ENCODE measurements at regions not wholly inside any gene's neighbourhood (a gene's known extent, or its start where the extent isn't known, plus 50 kb on each side); places are given as distances from the start of the nearest gene placed in this dataset.

DNA sequence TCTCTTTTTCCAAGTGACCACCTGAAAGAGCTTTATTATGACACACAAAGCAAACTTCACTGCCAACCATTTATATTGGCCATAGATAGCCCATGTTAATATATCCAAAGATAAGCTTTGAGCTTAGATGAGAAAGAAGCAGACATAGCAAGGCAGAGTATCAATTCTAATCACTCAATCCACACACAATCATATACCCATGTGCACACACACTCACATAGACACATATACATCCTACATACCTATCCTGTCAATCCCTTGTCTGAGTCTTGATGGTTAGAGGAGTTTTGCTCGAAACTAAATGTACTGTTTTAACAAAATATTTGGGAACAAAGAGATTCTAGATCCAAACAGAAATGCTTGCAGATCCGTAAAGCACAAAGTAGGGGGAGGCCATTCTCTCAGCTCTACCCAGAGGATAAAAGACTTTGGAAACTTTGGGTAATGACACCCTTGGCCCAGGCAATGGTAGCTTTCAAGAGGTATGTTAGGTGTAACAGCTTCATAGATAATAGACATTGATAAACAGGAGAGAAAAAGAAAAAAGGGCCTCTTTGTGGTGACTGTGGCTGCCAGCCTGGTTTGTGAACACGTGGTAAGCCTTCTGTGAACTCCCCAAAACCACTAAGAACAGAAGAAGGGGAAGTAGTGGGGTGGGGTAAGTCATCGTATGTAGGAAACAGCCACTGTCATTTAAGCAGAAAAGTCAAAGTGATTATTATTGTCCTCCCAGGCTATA lies 121.6 kb downstream of the TLR4 start:
- TF ChIP-seq TAF1 (IDR thresholded peaks at IDR 0.05; ENCODE audit: borderline replicate concordance, insufficient read depth, low read length) (no peak), FOXP2 (optimal IDR thresholded peaks at IDR 0.05; ENCODE audit: borderline replicate concordance, extremely low read depth, extremely low read length, insufficient read depth) (no peak), POLR2AphosphoS5 (IDR thresholded peaks at IDR 0.05; ENCODE audit: low read depth, low read length) (no peak), SIN3A (IDR thresholded peaks at IDR 0.05; ENCODE audit: borderline replicate concordance, insufficient read depth, low read length) (no peak)
- TF ChIP-seq, protein P1, sequence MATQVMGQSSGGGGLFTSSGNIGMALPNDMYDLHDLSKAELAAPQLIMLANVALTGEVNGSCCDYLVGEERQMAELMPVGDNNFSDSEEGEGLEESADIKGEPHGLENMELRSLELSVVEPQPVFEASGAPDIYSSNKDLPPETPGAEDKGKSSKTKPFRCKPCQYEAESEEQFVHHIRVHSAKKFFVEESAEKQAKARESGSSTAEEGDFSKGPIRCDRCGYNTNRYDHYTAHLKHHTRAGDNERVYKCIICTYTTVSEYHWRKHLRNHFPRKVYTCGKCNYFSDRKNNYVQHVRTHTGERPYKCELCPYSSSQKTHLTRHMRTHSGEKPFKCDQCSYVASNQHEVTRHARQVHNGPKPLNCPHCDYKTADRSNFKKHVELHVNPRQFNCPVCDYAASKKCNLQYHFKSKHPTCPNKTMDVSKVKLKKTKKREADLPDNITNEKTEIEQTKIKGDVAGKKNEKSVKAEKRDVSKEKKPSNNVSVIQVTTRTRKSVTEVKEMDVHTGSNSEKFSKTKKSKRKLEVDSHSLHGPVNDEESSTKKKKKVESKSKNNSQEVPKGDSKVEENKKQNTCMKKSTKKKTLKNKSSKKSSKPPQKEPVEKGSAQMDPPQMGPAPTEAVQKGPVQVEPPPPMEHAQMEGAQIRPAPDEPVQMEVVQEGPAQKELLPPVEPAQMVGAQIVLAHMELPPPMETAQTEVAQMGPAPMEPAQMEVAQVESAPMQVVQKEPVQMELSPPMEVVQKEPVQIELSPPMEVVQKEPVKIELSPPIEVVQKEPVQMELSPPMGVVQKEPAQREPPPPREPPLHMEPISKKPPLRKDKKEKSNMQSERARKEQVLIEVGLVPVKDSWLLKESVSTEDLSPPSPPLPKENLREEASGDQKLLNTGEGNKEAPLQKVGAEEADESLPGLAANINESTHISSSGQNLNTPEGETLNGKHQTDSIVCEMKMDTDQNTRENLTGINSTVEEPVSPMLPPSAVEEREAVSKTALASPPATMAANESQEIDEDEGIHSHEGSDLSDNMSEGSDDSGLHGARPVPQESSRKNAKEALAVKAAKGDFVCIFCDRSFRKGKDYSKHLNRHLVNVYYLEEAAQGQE (IDR thresholded peaks at IDR 0.05; ENCODE audit: insufficient read depth in 1 of 2, low read depth in 2 of 2, low read length in 2 of 2): no peak

DNA sequence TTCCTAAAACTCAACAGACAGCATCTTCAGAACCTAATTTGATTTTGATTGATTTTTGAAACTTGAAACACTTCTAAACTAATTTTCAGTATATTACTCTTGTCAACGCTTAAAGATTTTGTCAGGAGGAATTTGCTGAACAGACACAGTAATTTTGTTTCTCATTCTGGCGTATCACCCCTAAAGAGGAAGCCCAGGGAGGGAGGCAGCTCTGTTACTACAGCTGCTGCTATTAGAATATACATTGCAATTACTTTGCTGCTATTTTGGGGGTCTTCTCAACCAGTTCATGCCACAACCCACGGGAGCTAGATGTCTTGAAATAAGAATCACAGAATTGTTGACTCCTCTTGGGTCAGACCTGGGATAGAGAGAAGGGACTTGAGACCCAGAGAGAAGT lies 122.6 kb downstream of the TLR4 start:
- TF ChIP-seq SIN3A (IDR thresholded peaks at IDR 0.05; ENCODE audit: borderline replicate concordance, insufficient read depth, low read length): no peak
- TF ChIP-seq FOXP2 (optimal IDR thresholded peaks at IDR 0.05; ENCODE audit: borderline replicate concordance, extremely low read depth, extremely low read length, insufficient read depth): no peak
- TF ChIP-seq POLR2AphosphoS5 (IDR thresholded peaks at IDR 0.05; ENCODE audit: low read depth, low read length): no peak
- TF ChIP-seq, protein P1 (IDR thresholded peaks at IDR 0.05; ENCODE audit: insufficient read depth in 1 of 2, low read depth in 2 of 2, low read length in 2 of 2): no peak
- TF ChIP-seq TAF1 (IDR thresholded peaks at IDR 0.05; ENCODE audit: borderline replicate concordance, insufficient read depth, low read length): no peak

DNA sequence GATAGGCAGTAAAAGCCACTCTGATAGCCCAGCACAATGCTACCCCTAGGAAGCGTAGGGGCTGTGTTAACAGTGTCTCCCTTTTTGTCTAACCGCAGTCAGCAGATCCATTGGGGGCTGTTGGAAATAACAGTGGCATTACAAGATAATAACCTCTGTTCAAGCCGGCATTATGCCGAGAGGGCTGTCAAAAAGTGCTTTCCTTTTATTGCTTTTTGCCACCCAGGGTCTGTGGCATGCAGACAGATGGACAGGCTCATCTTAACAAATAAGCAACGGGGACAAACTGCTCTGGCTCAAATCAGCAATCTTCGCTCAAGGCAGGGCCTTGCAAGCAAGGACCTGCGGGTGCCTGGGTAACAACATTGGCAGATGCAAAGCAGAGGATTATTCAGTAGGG lies 123.3 kb downstream of the TLR4 start:
- TF ChIP-seq, protein P1 (IDR thresholded peaks at IDR 0.05; ENCODE audit: insufficient read depth in 1 of 2, low read depth in 2 of 2, low read length in 2 of 2): no peak
- TF ChIP-seq FOXP2 (optimal IDR thresholded peaks at IDR 0.05; ENCODE audit: borderline replicate concordance, extremely low read depth, extremely low read length, insufficient read depth) (no peak), POLR2AphosphoS5 (IDR thresholded peaks at IDR 0.05; ENCODE audit: low read depth, low read length) (no peak), SIN3A (IDR thresholded peaks at IDR 0.05; ENCODE audit: borderline replicate concordance, insufficient read depth, low read length) (no peak), TAF1 (IDR thresholded peaks at IDR 0.05; ENCODE audit: borderline replicate concordance, insufficient read depth, low read length) (no peak)

DNA sequence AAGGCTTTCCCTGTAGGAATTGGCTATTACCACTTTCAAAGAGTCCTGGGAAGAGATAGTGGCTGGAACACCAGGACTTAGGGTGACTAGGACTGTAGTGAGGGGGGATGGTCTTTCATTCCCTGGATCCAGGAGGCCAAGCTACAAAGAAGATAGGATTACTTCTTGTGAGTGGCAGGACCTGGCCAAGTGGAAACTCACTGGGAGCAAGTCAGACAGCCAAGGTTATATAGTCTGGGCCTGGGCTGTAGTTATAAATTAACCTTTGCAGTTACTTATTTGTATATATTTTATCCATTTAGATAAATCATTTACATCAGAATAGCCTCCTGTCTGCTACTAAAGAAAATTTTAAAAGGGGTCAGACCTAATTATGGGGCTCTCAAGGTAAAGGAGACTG lies 124.3 kb downstream of the TLR4 start:
- TF ChIP-seq SIN3A (IDR thresholded peaks at IDR 0.05; ENCODE audit: borderline replicate concordance, insufficient read depth, low read length) (no peak), TAF1 (IDR thresholded peaks at IDR 0.05; ENCODE audit: borderline replicate concordance, insufficient read depth, low read length) (no peak), POLR2AphosphoS5 (IDR thresholded peaks at IDR 0.05; ENCODE audit: low read depth, low read length) (no peak), FOXP2 (optimal IDR thresholded peaks at IDR 0.05; ENCODE audit: borderline replicate concordance, extremely low read depth, extremely low read length, insufficient read depth) (no peak)
- TF ChIP-seq, protein P1 (IDR thresholded peaks at IDR 0.05; ENCODE audit: insufficient read depth in 1 of 2, low read depth in 2 of 2, low read length in 2 of 2): no peak
